Liver (tissue), 8 donors: ENCODE measurements at regions not wholly inside any gene's neighbourhood (a gene's known extent, or its start where the extent isn't known, plus 50 kb on each side); places are given as distances from the start of the nearest gene placed in this dataset.

Source experiments
- DNase-seq: peaks from one replicate; pipeline ENCODE4 v3.0.0-alpha.2; 2017; ENCODE audit warnings: low spot score
- H3K27ac ChIP-seq, 2 donors: one replicate each; pipeline ENCODE4 v1.7.0; 2013; ENCODE audit warnings: inconsistent platforms in 2 of 2, low read length in 2 of 2, control low read depth in 1 of 2, low read depth in 1 of 2, mild to moderate bottlenecking in 1 of 2
- H3K27me3 ChIP-seq, 4 donors: one replicate each; pipeline versions ENCODE4 v1.6.1 to v1.7.0; 2013; ENCODE audit warnings: low read length in 3 of 4, inconsistent platforms in 1 of 4, mild to moderate bottlenecking in 1 of 4, moderate library complexity in 1 of 4; ENCODE audit not compliant: control insufficient read depth in 4 of 4, insufficient read depth in 4 of 4
- H3K36me3 ChIP-seq, 4 donors: one replicate each; pipeline versions ENCODE4 v1.6.1 to v1.7.0; 2013; ENCODE audit warnings: low read length in 3 of 4, mild to moderate bottlenecking in 3 of 4, low read depth in 1 of 4, moderate library complexity in 1 of 4; ENCODE audit not compliant: control insufficient read depth in 4 of 4, insufficient read depth in 3 of 4
- H3K4me1 ChIP-seq, 4 donors: one replicate each; pipeline versions ENCODE4 v1.6.1 to v1.7.0; 2013; ENCODE audit warnings: low read length in 3 of 4, mild to moderate bottlenecking in 3 of 4, moderate library complexity in 1 of 4; ENCODE audit not compliant: control insufficient read depth in 4 of 4, insufficient read depth in 4 of 4
- H3K4me3 ChIP-seq, 3 donors: one replicate each; pipeline versions ENCODE4 v1.6.1 to v1.7.0; 2013; ENCODE audit warnings: low read length in 3 of 3, control low read depth in 1 of 3, low read depth in 1 of 3, mild to moderate bottlenecking in 1 of 3
- H3K9ac ChIP-seq, 2 donors: one replicate each; pipeline ENCODE4 v1.7.0; 2013; ENCODE audit warnings: low read length in 2 of 2, mild to moderate bottlenecking in 2 of 2, moderate library complexity in 2 of 2, control low read depth in 1 of 2, low read depth in 1 of 2
- H3K9me3 ChIP-seq, 4 donors: one replicate each; pipeline versions ENCODE4 v1.6.1 to v1.7.0; 2013; ENCODE audit warnings: low read length in 3 of 4; ENCODE audit not compliant: control insufficient read depth in 4 of 4
- EGR1 ChIP-seq, 2 donors: IDR thresholded peaks; 2 replicates each; pipeline ENCODE4 v1.6.1; 2016 to 2018; ENCODE audit warnings: antibody characterized with exemption in 2 of 2, low read depth in 2 of 2
- FOXA1 ChIP-seq: IDR thresholded peaks from 2 replicates; pipeline ENCODE4 v1.6.1; 2016; ENCODE audit warnings: antibody characterized with exemption
- FOXA2 ChIP-seq: IDR thresholded peaks from 2 replicates; pipeline ENCODE4 v1.6.1; 2016; ENCODE audit warnings: antibody characterized with exemption
- GABPA ChIP-seq, 2 donors: IDR thresholded peaks in 1 of 2; conservative IDR thresholded peaks in 1 of 2; 2 replicates each; pipeline ENCODE4 v1.6.1; 2016; ENCODE audit warnings: antibody characterized with exemption in 2 of 2, mild to moderate bottlenecking in 1 of 2, moderate library complexity in 1 of 2
- HNF4A ChIP-seq, 2 donors: conservative IDR thresholded peaks; 2 replicates each; pipeline ENCODE4 v1.6.1; 2016; ENCODE audit warnings: antibody characterized with exemption in 2 of 2, mild to moderate bottlenecking in 2 of 2
- HNF4G ChIP-seq: IDR thresholded peaks from 2 replicates; pipeline ENCODE4 v1.6.1; 2016; ENCODE audit warnings: antibody characterized with exemption
- JUND ChIP-seq, 2 donors: IDR thresholded peaks; 2 replicates each; pipeline ENCODE4 v1.6.1; 2016; ENCODE audit warnings: antibody characterized with exemption in 2 of 2
- NR2F2 ChIP-seq: IDR thresholded peaks from 2 replicates; pipeline ENCODE4 v1.6.1; 2016; ENCODE audit warnings: antibody characterized with exemption
- RAD21 ChIP-seq, 2 donors: IDR thresholded peaks; 2 replicates each; pipeline ENCODE4 v1.6.1; 2016; ENCODE audit warnings: antibody characterized with exemption in 2 of 2, mild to moderate bottlenecking in 2 of 2
- SP1 ChIP-seq: IDR thresholded peaks from 2 replicates; pipeline ENCODE4 v1.6.1; 2018; ENCODE audit warnings: antibody characterized with exemption, mild to moderate bottlenecking
- TAF1 ChIP-seq: conservative IDR thresholded peaks from 2 replicates; pipeline ENCODE4 v1.6.1; 2016; ENCODE audit warnings: antibody characterized with exemption, mild to moderate bottlenecking
- YY1 ChIP-seq: IDR thresholded peaks from 2 replicates; pipeline ENCODE4 v1.6.1; 2016; ENCODE audit warnings: antibody characterized with exemption, mild to moderate bottlenecking
- WGBS: extraction: QIAGEN DNeasy Blood & Tissue Kit; methylation state at CpG from one replicate; pipeline ENCODE4 v1.1.7; 2013; 5-methylcytosine and 5-hydroxymethylcytosine counted together
- TF ChIP-seq, protein P1 (sequence below): fragments of 150-350 bp; IDR thresholded peaks from 2 replicates; pipeline ENCODE4 v1.5.1; 2017; ENCODE audit warnings: improper control_type of control experiment, low read depth, low read length; ENCODE audit not compliant: missing input control
- TF ChIP-seq, protein P2 (sequence below): IDR thresholded peaks from 2 replicates; pipeline ENCODE4 v1.6.1; 2016; ENCODE audit warnings: antibody characterized with exemption, mild to moderate bottlenecking
- TF ChIP-seq, protein P3 (sequence below): IDR thresholded peaks from 2 replicates; pipeline ENCODE4 v1.6.1; 2016; ENCODE audit warnings: antibody characterized with exemption
- donor health status: healthy.
- donor health status: healthy.
- donor health status: healthy.
- donor health status: healthy.
- donor health status: healthy.

DNA sequence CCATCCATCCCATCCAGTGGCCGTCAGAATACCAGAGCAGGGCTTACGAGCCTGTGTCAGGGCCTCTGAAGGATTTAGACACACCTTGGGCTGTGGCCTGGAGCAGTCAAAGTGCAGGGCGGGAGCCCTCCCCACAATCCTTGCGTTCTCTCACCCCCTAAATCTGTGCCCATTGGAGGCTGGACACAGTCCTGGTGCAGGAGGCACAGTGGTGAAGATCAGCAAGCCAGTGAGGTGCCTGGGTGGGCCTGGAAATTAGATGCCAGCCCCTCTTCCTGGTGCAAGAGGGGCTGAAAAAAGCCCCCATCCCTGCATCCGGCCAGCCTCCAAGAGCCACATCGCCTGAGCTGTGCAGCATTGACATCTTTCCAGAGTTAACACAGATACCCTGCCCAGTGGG is 1045.8 kb downstream of the TBC1D22A start (continued):
- TF ChIP-seq TAF1 (no peak), EGR1 (IDR thresholded peaks at IDR 0.05; ENCODE audit: low read depth in 2 of 2) (no peak), RAD21 (IDR thresholded peaks at IDR 0.05) (no peak)

DNA sequence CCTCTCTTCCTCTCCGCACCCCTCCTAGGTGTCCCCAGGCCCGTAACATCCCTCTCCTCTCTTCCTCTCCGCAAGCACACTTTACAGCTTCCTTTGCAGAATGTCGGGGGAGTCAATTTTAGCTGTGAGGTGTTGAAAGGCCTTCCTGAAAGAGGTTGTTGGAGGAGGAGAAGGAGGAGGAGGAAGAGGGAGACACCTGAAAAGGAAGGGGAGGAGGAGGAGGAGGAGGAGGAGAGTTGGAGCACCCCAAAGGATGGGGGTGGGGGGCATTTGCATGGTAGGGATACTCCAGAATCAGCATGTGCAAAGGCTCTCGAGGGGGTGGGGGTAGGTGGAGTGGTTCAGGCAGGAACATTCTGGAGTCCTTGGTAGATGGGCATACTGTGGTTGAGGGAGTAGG is 1045.1 kb downstream of the TBC1D22A start:
- TF ChIP-seq FOXA1, result no peak
- TF ChIP-seq, protein P1, sequence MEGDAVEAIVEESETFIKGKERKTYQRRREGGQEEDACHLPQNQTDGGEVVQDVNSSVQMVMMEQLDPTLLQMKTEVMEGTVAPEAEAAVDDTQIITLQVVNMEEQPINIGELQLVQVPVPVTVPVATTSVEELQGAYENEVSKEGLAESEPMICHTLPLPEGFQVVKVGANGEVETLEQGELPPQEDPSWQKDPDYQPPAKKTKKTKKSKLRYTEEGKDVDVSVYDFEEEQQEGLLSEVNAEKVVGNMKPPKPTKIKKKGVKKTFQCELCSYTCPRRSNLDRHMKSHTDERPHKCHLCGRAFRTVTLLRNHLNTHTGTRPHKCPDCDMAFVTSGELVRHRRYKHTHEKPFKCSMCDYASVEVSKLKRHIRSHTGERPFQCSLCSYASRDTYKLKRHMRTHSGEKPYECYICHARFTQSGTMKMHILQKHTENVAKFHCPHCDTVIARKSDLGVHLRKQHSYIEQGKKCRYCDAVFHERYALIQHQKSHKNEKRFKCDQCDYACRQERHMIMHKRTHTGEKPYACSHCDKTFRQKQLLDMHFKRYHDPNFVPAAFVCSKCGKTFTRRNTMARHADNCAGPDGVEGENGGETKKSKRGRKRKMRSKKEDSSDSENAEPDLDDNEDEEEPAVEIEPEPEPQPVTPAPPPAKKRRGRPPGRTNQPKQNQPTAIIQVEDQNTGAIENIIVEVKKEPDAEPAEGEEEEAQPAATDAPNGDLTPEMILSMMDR, result no peak
- no peak for TF ChIP-seq GABPA (IDR thresholded peaks at IDR 0.05 in 1 of 2, conservative IDR thresholded peaks at IDR 0.05 in 1 of 2)
- TF ChIP-seq, protein P2, sequence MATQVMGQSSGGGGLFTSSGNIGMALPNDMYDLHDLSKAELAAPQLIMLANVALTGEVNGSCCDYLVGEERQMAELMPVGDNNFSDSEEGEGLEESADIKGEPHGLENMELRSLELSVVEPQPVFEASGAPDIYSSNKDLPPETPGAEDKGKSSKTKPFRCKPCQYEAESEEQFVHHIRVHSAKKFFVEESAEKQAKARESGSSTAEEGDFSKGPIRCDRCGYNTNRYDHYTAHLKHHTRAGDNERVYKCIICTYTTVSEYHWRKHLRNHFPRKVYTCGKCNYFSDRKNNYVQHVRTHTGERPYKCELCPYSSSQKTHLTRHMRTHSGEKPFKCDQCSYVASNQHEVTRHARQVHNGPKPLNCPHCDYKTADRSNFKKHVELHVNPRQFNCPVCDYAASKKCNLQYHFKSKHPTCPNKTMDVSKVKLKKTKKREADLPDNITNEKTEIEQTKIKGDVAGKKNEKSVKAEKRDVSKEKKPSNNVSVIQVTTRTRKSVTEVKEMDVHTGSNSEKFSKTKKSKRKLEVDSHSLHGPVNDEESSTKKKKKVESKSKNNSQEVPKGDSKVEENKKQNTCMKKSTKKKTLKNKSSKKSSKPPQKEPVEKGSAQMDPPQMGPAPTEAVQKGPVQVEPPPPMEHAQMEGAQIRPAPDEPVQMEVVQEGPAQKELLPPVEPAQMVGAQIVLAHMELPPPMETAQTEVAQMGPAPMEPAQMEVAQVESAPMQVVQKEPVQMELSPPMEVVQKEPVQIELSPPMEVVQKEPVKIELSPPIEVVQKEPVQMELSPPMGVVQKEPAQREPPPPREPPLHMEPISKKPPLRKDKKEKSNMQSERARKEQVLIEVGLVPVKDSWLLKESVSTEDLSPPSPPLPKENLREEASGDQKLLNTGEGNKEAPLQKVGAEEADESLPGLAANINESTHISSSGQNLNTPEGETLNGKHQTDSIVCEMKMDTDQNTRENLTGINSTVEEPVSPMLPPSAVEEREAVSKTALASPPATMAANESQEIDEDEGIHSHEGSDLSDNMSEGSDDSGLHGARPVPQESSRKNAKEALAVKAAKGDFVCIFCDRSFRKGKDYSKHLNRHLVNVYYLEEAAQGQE, result no peak
- no peak for TF ChIP-seq RAD21 (IDR thresholded peaks at IDR 0.05)
- TF ChIP-seq EGR1 (IDR thresholded peaks at IDR 0.05; ENCODE audit: low read depth in 2 of 2), result no peak
- no peak for TF ChIP-seq YY1
- TF ChIP-seq TAF1, result no peak
- TF ChIP-seq FOXA2, result no peak
- TF ChIP-seq HNF4G, result no peak
- TF ChIP-seq, protein P3, sequence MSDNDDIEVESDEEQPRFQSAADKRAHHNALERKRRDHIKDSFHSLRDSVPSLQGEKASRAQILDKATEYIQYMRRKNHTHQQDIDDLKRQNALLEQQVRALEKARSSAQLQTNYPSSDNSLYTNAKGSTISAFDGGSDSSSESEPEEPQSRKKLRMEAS, result no peak
- TF ChIP-seq JUND (IDR thresholded peaks at IDR 0.05), result no peak
- TF ChIP-seq NR2F2, result no peak
- no peak for TF ChIP-seq HNF4A (conservative IDR thresholded peaks at IDR 0.05)
- TF ChIP-seq SP1, result no peak
- WGBS, result 72% methylated on average over 5 of the region's 5 CpGs
- Histone ChIP-seq H3K9me3 (no peaks in the 10 kb centered on the region), H3K27me3 (peaks cover 0 to 2% (median 0%) of the 10 kb centered on the region in 4 donors), H3K36me3 (no peaks in the 10 kb centered on the region), H3K9ac (no peak overlapping the region), H3K4me1 (no peaks in the 10 kb centered on the region), H3K27ac (no peak overlapping the region), H3K4me3 (no peak overlapping the region)
- no peak for DNase-seq

DNA sequence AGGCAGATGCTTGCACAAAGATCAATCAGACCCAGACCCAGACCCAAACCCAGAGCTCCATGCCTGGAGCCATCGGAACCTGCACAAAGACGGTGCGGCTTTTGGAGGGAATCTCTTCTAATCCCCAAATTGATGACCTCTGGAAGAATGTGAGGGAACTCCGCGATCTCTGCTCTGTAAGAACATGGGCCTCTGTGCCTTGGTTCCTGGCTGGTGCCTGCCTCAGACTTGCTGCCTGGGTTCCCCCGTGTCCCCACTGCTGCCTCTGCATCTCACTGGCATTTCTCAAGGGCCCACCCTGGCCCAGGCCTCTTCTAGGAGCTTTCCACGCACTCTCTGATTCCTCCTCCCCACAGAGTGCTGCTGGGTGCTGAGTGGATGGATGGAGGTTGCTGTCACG is 1044.4 kb downstream of the TBC1D22A start:
- H3K4me1 ChIP-seq, result no peaks in the 10 kb centered on the region
- no peaks in the 10 kb centered on the region for H3K9me3 ChIP-seq
- H3K36me3 ChIP-seq, result no peaks in the 10 kb centered on the region
- no peak overlapping the region for H3K4me3 ChIP-seq
- H3K27me3 ChIP-seq, result peaks cover 0 to 2% (median under 1%) of the 10 kb centered on the region in 4 donors
- no peak for TF ChIP-seq FOXA1
- TF ChIP-seq HNF4G, result no peak
- no peak for TF ChIP-seq TAF1
- TF ChIP-seq, protein P3, result no peak
- TF ChIP-seq, protein P2, result no peak
- TF ChIP-seq JUND (IDR thresholded peaks at IDR 0.05), result no peak
- no peak for TF ChIP-seq GABPA (IDR thresholded peaks at IDR 0.05 in 1 of 2, conservative IDR thresholded peaks at IDR 0.05 in 1 of 2)
- TF ChIP-seq SP1, result no peak
- no peak for TF ChIP-seq YY1
- no peak for TF ChIP-seq HNF4A (conservative IDR thresholded peaks at IDR 0.05)
- TF ChIP-seq, protein P1, result no peak
- TF ChIP-seq FOXA2, result no peak
- 80% methylated on average over 8 of the region's 8 CpGs for WGBS
- DNase-seq, result no peak
- H3K9ac ChIP-seq, result no peak overlapping the region
- no peak overlapping the region for H3K27ac ChIP-seq
